Ramos (cell line): ENCODE measurements at regions not wholly inside any gene's neighbourhood (a gene's known extent, or its start where the extent isn't known, plus 50 kb on each side); places are given as distances from the start of the nearest gene placed in this dataset.

Experiments
- in situ Hi-C: fragments of 300-500 bp; cut with MboI; formaldehyde crosslinking; loops from one replicate; pipeline ENCODE4 v1.14.3; 2022; ENCODE audit warnings: low sequenced_read_pairs; ENCODE audit not compliant: unreplicated experiment

- in situ Hi-C loops = no loop called here
Measured at GRCh38 chr6:142500250-142500786, 198.5 kb downstream of the ADGRG6 start.

DNA sequence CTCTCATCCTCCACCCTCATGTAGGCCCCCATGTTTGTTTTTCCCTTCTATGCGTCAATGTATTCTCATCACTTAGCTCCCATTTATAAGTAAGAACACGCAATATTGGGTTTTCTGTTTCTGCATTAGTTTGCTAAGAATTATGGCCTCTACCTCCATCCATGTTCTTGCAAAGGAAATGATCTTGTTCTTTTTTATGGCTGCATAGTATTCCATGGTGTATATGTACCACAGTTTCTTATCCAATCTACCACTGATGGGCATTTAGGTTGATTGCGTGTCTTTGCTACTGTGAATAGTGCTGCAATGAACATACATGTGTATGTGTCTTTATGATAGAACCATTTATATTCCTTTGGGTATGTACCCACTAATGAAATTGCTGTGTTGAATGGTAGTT is 200.0 kb downstream of the ADGRG6 start:
- in situ Hi-C loops = no loop called here

GRCh38 chr6:142507065-142507464 is 205.3 kb downstream of the ADGRG6 start:
- in situ Hi-C loops = no loop called here

DNA sequence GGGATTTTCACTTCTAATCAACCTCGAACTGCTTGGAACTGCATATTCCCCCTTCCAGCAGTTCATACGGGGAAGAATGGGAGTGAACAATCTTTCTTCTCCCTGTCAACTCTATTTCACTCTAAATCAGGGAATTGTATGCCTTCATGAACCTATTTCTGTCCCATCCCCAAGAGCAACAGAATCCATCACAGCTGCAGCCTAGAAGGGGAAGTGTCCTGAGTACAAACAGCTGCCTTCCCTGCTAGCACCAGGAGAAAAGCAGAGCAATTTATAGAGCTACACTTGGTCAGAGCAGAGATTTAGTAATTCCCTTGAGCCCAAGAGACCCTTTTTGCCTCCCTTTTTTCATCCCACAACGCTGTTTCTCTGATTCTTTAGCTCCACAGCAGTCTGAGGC is 208.4 kb downstream of the ADGRG6 start:
- in situ Hi-C loops = no loop called here

- in situ Hi-C loops = no loop called here
Measured at GRCh38 chr6:142518126-142518525, 216.3 kb downstream of the ADGRG6 start.

GRCh38 chr6:142518761-142519160 is 217.0 kb downstream of the ADGRG6 start:
- in situ Hi-C loops = no loop called here

GRCh38 chr6:142521791-142522190 is 220.0 kb downstream of the ADGRG6 start:
- in situ Hi-C loops = no loop called here

DNA sequence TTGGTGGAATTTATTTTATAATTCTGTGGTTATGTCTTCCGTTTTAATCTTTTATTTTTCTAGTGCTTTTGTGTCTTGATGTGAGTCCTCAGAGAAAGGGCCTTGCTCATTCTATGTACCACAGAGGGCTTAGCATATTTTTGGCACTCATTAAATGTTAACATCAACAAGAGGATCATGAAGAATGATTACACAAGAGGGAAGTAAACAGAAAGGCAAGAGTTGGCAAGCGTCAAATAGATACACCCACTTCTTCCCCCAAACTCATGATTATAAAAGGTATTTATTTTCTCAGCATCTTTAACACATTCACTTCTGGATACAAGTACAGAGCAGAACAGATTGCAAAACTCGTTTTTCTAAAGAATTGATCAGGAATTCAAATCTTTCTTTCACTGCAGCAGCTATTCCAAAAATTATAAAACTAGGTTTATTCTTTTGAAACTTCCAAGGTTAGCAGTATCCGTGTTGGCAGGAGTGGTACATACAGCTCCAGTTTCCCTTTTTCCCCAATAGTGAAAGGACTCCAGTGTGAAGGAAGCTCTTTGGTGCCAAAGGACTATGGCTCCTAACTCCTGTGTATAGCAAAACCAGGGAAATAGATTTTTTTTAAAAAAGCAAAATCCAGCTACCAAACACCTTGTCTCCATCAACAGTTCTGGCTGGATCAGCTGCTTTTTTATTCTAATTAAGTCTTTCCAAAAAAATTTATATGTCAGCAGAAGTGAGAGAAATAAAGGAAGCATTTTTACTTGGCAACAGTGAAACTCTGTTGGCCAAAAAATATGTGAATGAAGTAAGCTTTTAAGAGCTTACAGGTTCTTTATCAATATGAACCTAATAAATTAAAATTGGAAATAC is 221.9 kb downstream of the ADGRG6 start:
- in situ Hi-C loops = no loop called here

DNA sequence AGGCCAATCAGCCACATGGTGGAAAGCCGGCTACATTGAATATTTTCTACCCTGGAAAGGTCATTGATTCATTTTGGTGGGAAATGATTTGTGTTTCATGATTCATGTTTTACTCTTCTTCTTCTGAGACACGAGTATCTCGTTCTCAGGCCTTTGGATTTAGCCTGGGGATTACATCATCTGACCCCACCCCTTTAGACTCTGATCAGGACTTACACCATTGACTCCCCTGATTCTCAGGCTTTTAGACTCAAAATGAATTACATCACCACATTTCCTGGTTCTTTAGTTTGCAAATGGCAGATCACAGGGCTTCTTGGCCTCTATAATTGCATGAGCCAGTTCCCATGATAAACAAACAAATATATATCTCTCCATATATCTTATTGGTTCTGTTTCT is 228.8 kb downstream of the ADGRG6 start:
- in situ Hi-C loops = no loop called here

GRCh38 chr6:142531727-142532126 is 229.9 kb downstream of the ADGRG6 start:
- in situ Hi-C loops = no loop called here

GRCh38 chr6:142534076-142534475 is 232.3 kb downstream of the ADGRG6 start:
- in situ Hi-C loops = no loop called here

- in situ Hi-C loops = no loop called here
Measured at GRCh38 chr6:142534484-142534883, 232.7 kb downstream of the ADGRG6 start.

DNA sequence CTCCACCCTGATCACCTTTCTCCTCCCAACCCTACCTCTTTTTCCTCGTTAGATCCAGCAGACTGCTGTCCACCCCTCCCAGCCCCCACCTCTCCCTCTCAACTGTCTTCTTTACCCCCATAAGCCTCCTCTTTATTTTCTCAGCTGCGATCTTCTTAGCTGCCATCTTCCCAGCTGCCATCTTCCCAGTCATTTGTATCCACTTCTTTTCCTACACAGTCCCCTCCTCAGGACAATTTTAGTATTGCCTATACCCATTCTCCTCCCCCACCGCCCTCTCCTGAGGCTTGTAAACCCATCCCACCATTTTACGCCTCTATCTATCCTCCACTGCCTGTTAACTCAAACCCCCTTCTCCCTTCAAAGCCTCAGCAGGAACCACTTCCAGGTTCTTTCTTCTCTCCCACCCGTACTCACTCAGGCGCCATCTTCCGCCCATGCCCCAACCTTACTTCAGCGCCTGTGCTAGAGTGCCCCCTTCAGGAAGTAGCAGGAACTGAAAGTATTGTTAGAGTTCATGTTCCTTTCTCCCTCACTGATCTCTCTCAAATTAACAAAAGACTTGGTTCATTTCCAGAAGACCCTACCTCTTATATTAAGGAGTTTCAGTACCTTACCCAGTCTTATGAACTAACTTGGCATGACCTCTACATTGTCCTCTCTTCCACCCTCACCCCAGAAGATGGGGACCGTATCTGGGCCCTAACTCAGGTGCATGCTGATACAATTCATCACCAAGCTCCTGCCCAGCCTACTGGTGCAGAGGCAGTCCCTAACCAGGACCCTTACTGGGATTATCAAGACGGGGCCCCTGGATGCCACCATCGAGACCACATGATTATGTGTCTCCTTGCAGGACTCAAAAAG is 236.0 kb downstream of the ADGRG6 start:
- in situ Hi-C loops = no loop called here

DNA sequence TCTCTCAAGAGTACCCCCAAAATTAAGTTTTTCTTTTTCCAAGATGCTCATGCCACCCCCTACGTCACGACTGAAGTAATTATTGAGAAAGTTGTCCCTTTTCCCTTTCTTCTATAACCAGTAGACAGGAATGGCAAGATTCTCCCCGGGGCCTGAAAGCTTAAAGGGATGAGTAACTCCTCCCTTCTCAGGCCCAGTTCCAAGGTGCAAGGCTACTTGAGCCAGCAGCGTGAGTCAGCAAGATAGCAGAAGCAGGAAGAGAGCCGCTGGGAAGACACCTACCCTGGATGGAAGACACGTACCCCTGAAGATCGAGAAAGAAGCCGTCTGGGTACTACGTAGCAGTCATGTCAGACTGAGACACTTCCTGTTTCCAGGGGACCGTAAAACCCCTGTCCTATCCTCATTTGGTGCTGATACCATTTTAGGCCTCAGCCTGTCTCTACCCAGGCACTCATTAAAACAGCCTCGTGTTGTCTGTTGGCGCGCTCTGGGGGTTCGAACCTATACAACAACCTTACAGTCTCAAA is 241.0 kb downstream of the ADGRG6 start:
- in situ Hi-C loops = no loop called here

- in situ Hi-C loops = no loop called here
Measured at GRCh38 chr6:142543606-142544005, 241.8 kb downstream of the ADGRG6 start.

- in situ Hi-C loops = no loop called here
Measured at GRCh38 chr6:142544199-142544838, 242.5 kb downstream of the ADGRG6 start.

GRCh38 chr6:142545147-142545546 is 243.3 kb downstream of the ADGRG6 start:
- in situ Hi-C loops = no loop called here

- in situ Hi-C loops = no loop called here
Measured at GRCh38 chr6:142548566-142548965, 246.8 kb downstream of the ADGRG6 start.

GRCh38 chr6:142550310-142551063 is 248.7 kb downstream of the ADGRG6 start:
- in situ Hi-C loops = no loop called here
